HG03139 (cell line): ENCODE measurements at regions not wholly inside any gene's neighbourhood (a gene's known extent, or its start where the extent isn't known, plus 50 kb on each side); places are given as distances from the start of the nearest gene placed in this dataset.
"Not testable (repeated sequence)": the region's sequence is repeated elsewhere in the genome, so short reads cannot be mapped to it uniquely, and the experiment has no call there.

Experiments used
- ATAC-seq: cut with Tn5 transposase; IDR thresholded peaks from one replicate; pipeline ENCODE4 v1.9.1; 2021; ENCODE audit not compliant: unreplicated experiment

GRCh38 chr13:57909833-57910232 is 278.3 kb downstream of the PCDH17 start:
- ATAC-seq, result not testable (repeated sequence)

GRCh38 chr13:57918086-57918485 is 286.5 kb downstream of the PCDH17 start:
- ATAC-seq, result no peak

- no peak for ATAC-seq
Measured at GRCh38 chr13:57918913-57919312, 287.4 kb downstream of the PCDH17 start.

GRCh38 chr13:57925250-57925649 is 293.7 kb downstream of the PCDH17 start:
- ATAC-seq, result no peak

GRCh38 chr13:57925751-57926150 is 294.2 kb downstream of the PCDH17 start:
- ATAC-seq, result no peak

GRCh38 chr13:57932061-57932460 is 300.5 kb downstream of the PCDH17 start:
- no peak for ATAC-seq

- no peak for ATAC-seq
Measured at GRCh38 chr13:57933606-57934005, 302.1 kb downstream of the PCDH17 start.

- ATAC-seq, result no peak
Measured at GRCh38 chr13:57935965-57936364, 304.4 kb downstream of the PCDH17 start.

DNA sequence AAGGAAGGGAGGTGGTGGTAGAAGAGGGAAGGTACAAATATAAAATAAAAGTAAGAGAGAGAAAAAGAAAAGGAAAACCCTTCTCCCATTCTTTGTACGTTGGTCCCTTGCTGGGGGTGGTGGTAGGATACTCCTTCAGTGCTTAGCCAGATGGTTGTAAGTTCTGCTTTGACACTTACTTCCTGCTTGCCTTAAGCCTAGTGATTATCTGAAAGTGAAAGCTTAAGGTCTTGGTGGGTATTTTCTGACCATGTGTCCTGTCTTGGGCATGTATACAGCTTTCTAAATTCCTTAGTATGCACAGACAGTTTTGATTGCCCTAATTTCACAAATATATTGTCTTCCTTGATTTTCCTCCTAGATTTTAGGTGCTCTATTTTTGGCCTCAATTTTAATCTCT is 314.8 kb downstream of the PCDH17 start:
- no peak for ATAC-seq

GRCh38 chr13:57948884-57949283 is 317.3 kb downstream of the PCDH17 start:
- ATAC-seq, result no peak

DNA sequence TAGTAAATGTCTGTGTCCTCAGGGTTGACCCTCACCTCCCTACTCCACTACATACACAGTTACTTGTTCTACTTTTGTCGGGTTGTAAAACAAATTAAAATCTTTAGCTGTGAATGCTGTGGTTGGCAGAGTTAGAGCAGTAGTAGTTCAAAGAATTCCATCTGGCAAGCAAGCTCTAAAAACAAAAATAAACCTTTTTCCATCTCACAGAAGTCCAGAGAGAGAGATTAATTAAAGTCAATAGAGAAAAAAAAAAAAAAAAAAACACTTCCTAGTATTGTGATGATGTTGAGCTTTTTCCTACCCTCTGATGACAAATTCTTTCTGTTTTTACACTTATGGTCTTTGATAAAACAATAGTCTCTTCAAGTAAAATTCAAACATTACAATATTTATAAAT is 338.4 kb downstream of the PCDH17 start:
- no peak for ATAC-seq

DNA sequence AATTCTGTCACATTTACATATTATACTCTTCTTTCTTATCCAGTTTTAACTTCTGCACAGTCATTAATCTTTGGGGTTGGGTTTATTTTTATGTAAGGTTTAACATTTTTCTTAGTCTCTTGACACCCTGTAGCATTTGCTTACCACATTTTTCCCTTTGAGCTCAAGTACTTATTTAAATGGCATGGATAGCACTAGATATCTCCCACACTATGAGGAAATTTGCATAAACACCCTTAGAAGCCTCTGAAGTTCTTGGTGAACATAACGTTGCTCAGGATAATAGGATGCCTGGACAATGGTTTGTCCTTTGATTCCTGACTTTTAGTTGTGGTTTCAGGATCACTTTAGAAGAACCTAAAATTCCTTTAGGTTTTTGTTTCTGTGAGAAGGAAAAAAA is 338.9 kb downstream of the PCDH17 start:
- ATAC-seq, result no peak

GRCh38 chr13:57982782-57983181 is 351.2 kb downstream of the PCDH17 start:
- ATAC-seq, result no peak

GRCh38 chr13:57988276-57988675 is 356.7 kb downstream of the PCDH17 start:
- no peak for ATAC-seq

- ATAC-seq, result no peak
Measured at GRCh38 chr13:57991041-57991440, 359.5 kb downstream of the PCDH17 start.

DNA sequence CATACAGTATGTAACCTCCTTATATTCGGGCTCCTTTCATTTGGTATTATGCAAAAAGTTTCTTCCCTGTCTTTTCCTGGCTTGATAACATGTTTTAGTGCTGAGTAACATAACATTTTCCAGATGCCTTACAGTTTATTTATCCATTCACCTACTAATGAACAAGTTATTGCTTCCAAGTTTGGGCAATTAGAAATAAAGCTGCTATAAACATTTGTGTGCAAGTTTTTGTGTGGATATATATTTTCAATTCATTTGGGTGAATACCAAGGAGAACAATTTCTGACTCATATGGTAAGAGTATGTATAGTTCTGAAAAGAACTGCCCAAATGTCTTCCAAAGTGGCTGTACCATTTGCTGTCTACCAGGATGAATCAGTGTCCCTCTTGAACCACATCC is 360.9 kb downstream of the PCDH17 start:
- no peak for ATAC-seq

DNA sequence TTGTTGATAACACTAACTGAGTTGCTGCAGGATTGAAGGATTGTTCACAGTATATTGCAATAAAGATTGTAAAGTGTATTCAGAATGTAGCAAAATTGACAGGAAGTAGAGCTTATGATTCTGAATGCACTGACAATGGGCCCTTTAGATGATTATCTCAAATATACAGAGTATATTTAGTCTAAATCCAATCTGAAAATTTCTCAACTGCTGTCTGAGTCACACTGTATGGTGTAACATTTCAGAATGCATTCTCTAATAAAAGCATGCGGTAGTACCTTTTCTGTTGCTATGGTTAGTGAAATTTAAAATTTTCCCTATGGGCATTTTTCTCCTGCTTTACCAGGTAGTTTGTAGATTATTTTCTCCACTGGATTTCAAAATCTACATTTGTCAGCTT is 365.2 kb downstream of the PCDH17 start:
- ATAC-seq, result no peak

DNA sequence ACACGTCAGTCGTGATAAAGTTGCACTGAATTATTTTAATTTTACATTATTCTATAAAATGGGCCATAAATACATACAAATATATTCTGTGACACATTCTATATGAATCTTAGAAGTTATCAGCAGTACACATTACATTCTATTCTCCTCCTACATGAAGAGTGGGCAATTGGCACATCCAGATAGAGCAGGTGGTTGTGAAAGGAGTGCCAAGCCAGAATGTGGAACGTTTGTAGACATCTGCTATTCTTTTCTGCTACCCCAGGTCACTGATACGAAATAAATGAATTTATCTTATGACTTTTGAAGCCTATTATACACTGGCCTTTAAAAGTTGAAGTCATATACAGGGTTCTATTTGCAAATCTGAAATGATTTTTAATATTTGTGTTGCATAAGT is 373.2 kb downstream of the PCDH17 start:
- ATAC-seq, result no peak

- ATAC-seq, result no peak
Measured at GRCh38 chr13:58018020-58018419, 386.5 kb downstream of the PCDH17 start.

DNA sequence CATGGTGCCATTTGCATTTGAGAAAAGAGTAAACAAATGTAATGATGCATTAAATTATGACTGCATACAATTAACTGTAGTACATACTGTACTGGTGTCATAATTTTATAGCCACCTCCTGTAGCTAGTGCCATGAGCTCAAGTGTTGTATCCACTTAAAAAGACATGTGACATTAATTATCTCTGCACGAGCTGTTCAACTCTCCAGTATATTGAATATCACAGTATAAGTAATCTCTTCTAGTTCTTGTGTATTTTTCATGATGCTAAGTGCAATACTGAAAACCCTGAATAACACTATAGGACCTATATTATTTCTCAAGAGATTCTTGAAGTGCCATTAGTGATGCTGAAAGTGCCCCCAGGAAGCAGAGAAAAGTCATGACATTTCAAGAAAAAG is 387.3 kb downstream of the PCDH17 start:
- ATAC-seq, result no peak

DNA sequence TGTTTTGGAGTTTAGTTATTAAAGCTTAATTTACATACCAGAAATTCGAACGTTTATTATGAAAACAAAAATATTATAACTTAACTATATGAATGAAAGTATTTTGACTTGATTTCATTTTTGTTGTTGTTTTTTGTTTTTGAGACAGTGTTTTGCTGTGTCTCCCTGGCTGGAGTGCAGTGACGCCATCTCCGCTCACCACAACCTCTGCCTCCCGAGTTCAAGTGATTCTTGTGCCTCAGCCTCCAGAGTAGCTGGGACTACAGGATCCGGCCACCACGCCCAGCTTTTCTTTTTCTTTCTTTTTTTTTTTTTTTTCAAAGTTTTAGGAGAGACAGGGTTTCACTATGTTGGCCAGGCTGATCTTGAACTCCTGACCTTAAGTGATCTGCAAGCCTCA is 392.6 kb downstream of the PCDH17 start:
- ATAC-seq, result no peak

GRCh38 chr13:58025821-58026220 is 394.3 kb downstream of the PCDH17 start:
- ATAC-seq, result no peak

GRCh38 chr13:58032676-58033460 is 401.3 kb downstream of the PCDH17 start:
- no peak for ATAC-seq
